K562 (cell line): ENCODE measurements at regions not wholly inside any gene's neighbourhood (a gene's known extent, or its start where the extent isn't known, plus 50 kb on each side); places are given as distances from the start of the nearest gene placed in this dataset.

Experiments used
- ARHGAP35 ChIP-seq: fragments of 450-650 bp; IDR thresholded peaks from 2 replicates; pipeline ENCODE4 v1.6.1; 2018; ENCODE audit not compliant: partially characterized antibody
- ARID1B ChIP-seq: fragments of 450-650 bp; IDR thresholded peaks from 2 replicates; pipeline ENCODE4 v1.6.1; 2016; ENCODE audit warnings: antibody characterized with exemption, mild to moderate bottlenecking, inconsistent platforms
- CHCHD3 ChIP-seq: fragments of 250-450 bp; sonication (Bioruptor Pico); IDR thresholded peaks from 2 replicates; pipeline ENCODE4 v2.1.2; 2022; ENCODE audit warnings: mild to moderate bottlenecking
- CTCF ChIP-seq, 3 experiments: IDR thresholded peaks in 2 of 3; conservative IDR thresholded peaks in 1 of 3; 2 replicates each; pipeline ENCODE4 v1.5.1; 2011 to 2012; ENCODE audit warnings: low read length in 3 of 3, mild to moderate bottlenecking in 3 of 3, control low read depth in 2 of 3, improper control_type of control experiment in 1 of 3, inconsistent platforms in 1 of 3, low read depth in 1 of 3, mixed read lengths in 1 of 3, moderate library complexity in 1 of 3; ENCODE audit not compliant: insufficient read depth in 2 of 3
- DNMT1 ChIP-seq: fragments of 450-650 bp; IDR thresholded peaks from 2 replicates; pipeline ENCODE4 v1.6.1; 2016; ENCODE audit warnings: antibody characterized with exemption, mild to moderate bottlenecking
- FOSL1 ChIP-seq: fragments of 200-800 bp; sonication (Bioruptor generic); conservative IDR thresholded peaks from 2 replicates; pipeline ENCODE4 v1.6.1; 2016; ENCODE audit warnings: missing genetic modification characterization, missing compliant biosample characterization
- GATAD2A ChIP-seq: fragments of 450-650 bp; IDR thresholded peaks from 2 replicates; pipeline ENCODE4 v1.6.1; 2017
- GATAD2B ChIP-seq: fragments of 450-650 bp; IDR thresholded peaks from 2 replicates; pipeline ENCODE4 v1.6.1; 2017; ENCODE audit warnings: mild to moderate bottlenecking, borderline replicate concordance
- HNRNPLL ChIP-seq: fragments of 200-400 bp; formaldehyde crosslinking; IDR thresholded peaks from 2 replicates; pipeline ENCODE4 v1.6.1; 2017; ENCODE audit warnings: low read length, low read depth, mild to moderate bottlenecking; ENCODE audit not compliant: poor library complexity, severe bottlenecking
- MCM3 ChIP-seq: fragments of 450-650 bp; IDR thresholded peaks from 2 replicates; pipeline ENCODE4 v1.6.1; 2016
- MTA1 ChIP-seq: fragments of 450-650 bp; IDR thresholded peaks from 2 replicates; pipeline ENCODE4 v1.6.1; 2017; ENCODE audit warnings: borderline replicate concordance
- NBN ChIP-seq: fragments of 450-650 bp; IDR thresholded peaks from 2 replicates; pipeline ENCODE4 v1.6.1; 2016; ENCODE audit warnings: low read depth, mild to moderate bottlenecking
- NCOA4 ChIP-seq: fragments of 450-650 bp; IDR thresholded peaks from 2 replicates; pipeline ENCODE4 v1.6.1; 2018; ENCODE audit warnings: mild to moderate bottlenecking; ENCODE audit not compliant: partially characterized antibody
- NFRKB ChIP-seq: fragments of 450-650 bp; IDR thresholded peaks from 2 replicates; pipeline ENCODE4 v1.6.1; 2016; ENCODE audit warnings: low read depth
- NR4A1 ChIP-seq, 2 experiments: fragments of 250-450 bp in 1 of 2; fragments of 450-650 bp in 1 of 2; sonication (Bioruptor Pico) in 1 of 2; IDR thresholded peaks; 2 replicates each; pipeline versions ENCODE4 v1.4.0 to v1.6.1; 2016 to 2020; ENCODE audit warnings: mild to moderate bottlenecking in 2 of 2, missing compliant biosample characterization in 1 of 2, missing genetic modification characterization in 1 of 2, moderate library complexity in 1 of 2
- PHF21A ChIP-seq: fragments of 450-650 bp; IDR thresholded peaks from 2 replicates; pipeline ENCODE4 v1.6.1; 2017; ENCODE audit warnings: low read depth, borderline replicate concordance
- RBM17 ChIP-seq: fragments of 200-400 bp; formaldehyde crosslinking; IDR thresholded peaks from 2 replicates; pipeline ENCODE4 v1.6.1; 2017; ENCODE audit warnings: low read depth, mild to moderate bottlenecking, low read length, borderline replicate concordance
- RFX5 ChIP-seq: IDR thresholded peaks from 2 replicates; pipeline ENCODE4 v1.6.1; 2011; ENCODE audit warnings: low read depth, mild to moderate bottlenecking, improper control_type of control experiment, low read length
- SAFB ChIP-seq: fragments of 200-400 bp; formaldehyde crosslinking; IDR thresholded peaks from 2 replicates; pipeline ENCODE4 v1.6.1; 2017; ENCODE audit warnings: low read depth, low read length, borderline replicate concordance
- TSHZ1 ChIP-seq: fragments of 250-450 bp; sonication (Bioruptor Pico); IDR thresholded peaks from 2 replicates; pipeline ENCODE4 v1.4.0; 2020; ENCODE audit warnings: mild to moderate bottlenecking, moderate library complexity
- ZNF134 ChIP-seq: fragments of 250-450 bp; sonication (Bioruptor Pico); conservative IDR thresholded peaks from 2 replicates; pipeline ENCODE4 v1.4.0; 2020
- ZNF384 ChIP-seq: IDR thresholded peaks from 2 replicates; pipeline ENCODE4 v1.6.1; 2012; ENCODE audit warnings: low read depth, low read length, improper control_type of control experiment
- ZNF766 ChIP-seq: fragments of 200-800 bp; sonication (Bioruptor generic); conservative IDR thresholded peaks from 2 replicates; pipeline ENCODE4 v1.6.1; 2016; ENCODE audit warnings: missing genetic modification characterization, missing compliant biosample characterization
- TF ChIP-seq, protein P1 (sequence below): fragments of 200-800 bp; sonication (Bioruptor generic); IDR thresholded peaks from 2 replicates; pipeline ENCODE4 v1.6.1; 2017; ENCODE audit warnings: missing genetic modification characterization, missing compliant biosample characterization

GRCh38 chr21:35106246-35106835 lies 57.2 kb upstream of the RUNX1 start (continued):
- TF ChIP-seq ZNF766 (CRISPR knock-in tag): peak; percentile 96
- no peak for TF ChIP-seq MCM3
- peak; percentile 98 for TF ChIP-seq ARID1B
- TF ChIP-seq MTA1: peak; percentile 76
- TF ChIP-seq ZNF134 (CRISPR knock-in tag): no peak
- peak; percentile 96 for TF ChIP-seq NBN
- no peak for TF ChIP-seq ARHGAP35
- TF ChIP-seq TSHZ1: no peak
- no peak for TF ChIP-seq PHF21A
- no peak for TF ChIP-seq RBM17
- peak; percentile 71 for TF ChIP-seq FOSL1 (tag)
- TF ChIP-seq NFRKB: no peak; the same call in 1 of the 2 replicates
- TF ChIP-seq SAFB: no peak
- no peak for TF ChIP-seq NR4A1 (CRISPR knock-in tag; IDR thresholded peaks at IDR 0.05)
- TF ChIP-seq NR4A1 (tag; IDR thresholded peaks at IDR 0.05): 0 out of 2 replicates have a peak, but pooled peaks have one; percentile 54
- no peak for TF ChIP-seq HNRNPLL
- peak; percentile 95 for TF ChIP-seq GATAD2B
- TF ChIP-seq RFX5: no peak
- 0 out of 2 replicates have a peak, but pooled peaks have one; percentile 80 for TF ChIP-seq DNMT1
- TF ChIP-seq ZNF384: no peak
- TF ChIP-seq, protein P1, sequence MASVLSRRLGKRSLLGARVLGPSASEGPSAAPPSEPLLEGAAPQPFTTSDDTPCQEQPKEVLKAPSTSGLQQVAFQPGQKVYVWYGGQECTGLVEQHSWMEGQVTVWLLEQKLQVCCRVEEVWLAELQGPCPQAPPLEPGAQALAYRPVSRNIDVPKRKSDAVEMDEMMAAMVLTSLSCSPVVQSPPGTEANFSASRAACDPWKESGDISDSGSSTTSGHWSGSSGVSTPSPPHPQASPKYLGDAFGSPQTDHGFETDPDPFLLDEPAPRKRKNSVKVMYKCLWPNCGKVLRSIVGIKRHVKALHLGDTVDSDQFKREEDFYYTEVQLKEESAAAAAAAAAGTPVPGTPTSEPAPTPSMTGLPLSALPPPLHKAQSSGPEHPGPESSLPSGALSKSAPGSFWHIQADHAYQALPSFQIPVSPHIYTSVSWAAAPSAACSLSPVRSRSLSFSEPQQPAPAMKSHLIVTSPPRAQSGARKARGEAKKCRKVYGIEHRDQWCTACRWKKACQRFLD (CRISPR knock-in tag): peak; percentile 93
- no peak; a peak in 1 of 6 replicates for TF ChIP-seq CTCF (IDR thresholded peaks at IDR 0.05 in 2 of 3, conservative IDR thresholded peaks at IDR 0.05 in 1 of 3; ENCODE audit: insufficient read depth in 2 of 3, low read depth in 1 of 3, low read length in 3 of 3)
- TF ChIP-seq CHCHD3 (CRISPR knock-in tag): no peak
- TF ChIP-seq NCOA4: no peak
- TF ChIP-seq GATAD2A: peak; percentile 95
